Panc1 (cell line): ENCODE measurements at regions not wholly inside any gene's neighbourhood (a gene's known extent, or its start where the extent isn't known, plus 50 kb on each side); places are given as distances from the start of the nearest gene placed in this dataset.

Experiments
- ATAC-seq: fragments of 200-7000 bp; cut with Tn5 transposase; 2 replicates; pipeline ENCODE4 v1.9.1; 2020; ENCODE audit warnings: mild to moderate bottlenecking, moderate library complexity
- BruUV-seq: library from RNA; stranded (reverse); fragments of 400-500 nt; replicated peaks from 2 replicates; lab custom pipeline; 2021; lab: Mats Ljungman, UMichigan
- CTCF ChIA-PET: fragments of 300-600 bp; sonication (Branson Sonifier 250); formaldehyde crosslinking; loops from one replicate; lab custom pipeline; 2022; ENCODE audit warnings: antibody characterized with exemption; lab: Charles Lee
- POLR2A ChIA-PET: fragments of 300-600 bp; sonication (Branson Sonifier 250); formaldehyde crosslinking; loops from one replicate; lab custom pipeline; 2022; ENCODE audit warnings: antibody characterized with exemption; lab: Charles Lee
- DNase-seq: peaks from one replicate; pipeline ENCODE4 v3.0.0-alpha.2; 2010; ENCODE audit warnings: low read depth, low spot score
- H3K27ac ChIP-seq: 2 replicates; pipeline ENCODE4 v1.5.1; 2011; ENCODE audit warnings: mild to moderate bottlenecking, low read length, inconsistent platforms
- H3K27me3 ChIP-seq: fragments of 200-500 bp; sonication (Bioruptor generic); 2 replicates; pipeline ENCODE4 v1.6.0; 2014; ENCODE audit warnings: low read length, inconsistent platforms; ENCODE audit not compliant: control insufficient read depth, insufficient read depth
- H3K36me3 ChIP-seq: fragments of 200-500 bp; sonication (Bioruptor generic); 2 replicates; pipeline ENCODE4 v1.5.1; 2014; ENCODE audit warnings: inconsistent platforms, mild to moderate bottlenecking, low read length, moderate library complexity; ENCODE audit not compliant: control insufficient read depth, insufficient read depth
- H3K4me1 ChIP-seq: 2 replicates; pipeline ENCODE4 v1.5.1; 2011; ENCODE audit warnings: inconsistent platforms, mild to moderate bottlenecking, low read length, moderate library complexity; ENCODE audit not compliant: control insufficient read depth, insufficient read depth
- H3K4me3 ChIP-seq, 2 experiments: 2 replicates each; pipeline ENCODE4 v1.5.1; 2011 to 2012; ENCODE audit warnings: low read depth in 2 of 2, low read length in 2 of 2, mild to moderate bottlenecking in 2 of 2, inconsistent platforms in 1 of 2, moderate library complexity in 1 of 2
- H3K9me3 ChIP-seq: fragments of 200-500 bp; sonication (Bioruptor generic); 2 replicates; pipeline ENCODE4 v1.5.1; 2014; ENCODE audit warnings: low read depth, mild to moderate bottlenecking, inconsistent platforms, low read length, moderate library complexity; ENCODE audit not compliant: control insufficient read depth, insufficient read depth
- POLR2AphosphoS5 ChIP-seq: IDR thresholded peaks from 2 replicates; pipeline ENCODE4 v1.6.1; 2012; ENCODE audit warnings: mild to moderate bottlenecking, low read depth, low read length, moderate library complexity
- SIN3A ChIP-seq: IDR thresholded peaks from 2 replicates; pipeline ENCODE4 v1.6.1; 2012; ENCODE audit warnings: low read depth, mild to moderate bottlenecking, low read length, moderate library complexity, borderline replicate concordance; ENCODE audit not compliant: insufficient read depth
- TCF7L2 ChIP-seq: IDR thresholded peaks from 2 replicates; pipeline ENCODE4 v1.6.1; 2011; ENCODE audit warnings: mild to moderate bottlenecking, low read depth, low read length, inconsistent platforms
- in situ Hi-C: cut with HindIII; loops from 2 replicates; pipeline ENCODE4 v1.10.0; 2016; ENCODE audit warnings: low sequenced_read_pairs, low pct_unique_long_range_greater_than_20kb
- intact Hi-C: fragments of 100-400 bp; cut with micrococcal nuclease; formaldehyde crosslinking; loops from one replicate; pipeline ENCODE4 v1.10.0; 2022; ENCODE audit not compliant: unreplicated experiment
- TF ChIP-seq, protein P1 (sequence below), 2 experiments: IDR thresholded peaks; 2 replicates each; pipeline ENCODE4 v1.6.1; 2011 to 2012; ENCODE audit warnings: low read depth in 2 of 2, control low read depth in 1 of 2, low read length in 1 of 2, mild to moderate bottlenecking in 1 of 2, moderate library complexity in 1 of 2; ENCODE audit not compliant: insufficient read depth in 1 of 2
- TF ChIP-seq, protein P2 (sequence below): fragments of 450-650 bp; IDR thresholded peaks from 2 replicates; pipeline ENCODE4 v1.5.1; 2017; ENCODE audit warnings: mild to moderate bottlenecking

DNA sequence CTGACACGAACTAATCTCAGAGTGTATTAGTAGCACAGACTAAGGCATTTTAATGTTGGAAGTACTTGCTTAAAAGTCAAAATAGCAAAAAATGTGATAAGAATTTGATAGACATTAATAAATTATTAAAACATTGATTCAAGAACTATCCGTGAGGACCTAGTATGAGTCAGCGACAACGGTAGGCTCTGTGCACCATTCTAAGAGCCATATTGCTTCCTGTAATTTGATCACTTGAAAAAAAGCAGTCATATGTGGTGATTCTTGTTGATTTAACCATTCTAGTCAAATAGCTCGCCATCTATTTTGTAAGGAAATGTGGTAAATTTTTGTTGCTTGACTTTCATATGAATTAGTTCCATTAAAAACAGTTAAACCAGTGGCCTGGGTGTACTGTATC, 534.9 kb upstream of the ARRDC4 start:
- POLR2A ChIA-PET: no interaction called here
- in situ Hi-C loops (no loop called here), intact Hi-C loops (no loop called here)
- Histone ChIP-seq H3K4me1 (no peaks in the 10 kb centered on the region), H3K27ac (no peak overlapping the region), H3K27me3 (no peaks in the 10 kb centered on the region), H3K36me3 (no peaks in the 10 kb centered on the region), H3K4me3 (no peak overlapping the region), H3K9me3 (no peaks in the 10 kb centered on the region)
- TF ChIP-seq SIN3A (no peak), POLR2AphosphoS5 (no peak), TCF7L2 (no peak)
- TF ChIP-seq, protein P1, sequence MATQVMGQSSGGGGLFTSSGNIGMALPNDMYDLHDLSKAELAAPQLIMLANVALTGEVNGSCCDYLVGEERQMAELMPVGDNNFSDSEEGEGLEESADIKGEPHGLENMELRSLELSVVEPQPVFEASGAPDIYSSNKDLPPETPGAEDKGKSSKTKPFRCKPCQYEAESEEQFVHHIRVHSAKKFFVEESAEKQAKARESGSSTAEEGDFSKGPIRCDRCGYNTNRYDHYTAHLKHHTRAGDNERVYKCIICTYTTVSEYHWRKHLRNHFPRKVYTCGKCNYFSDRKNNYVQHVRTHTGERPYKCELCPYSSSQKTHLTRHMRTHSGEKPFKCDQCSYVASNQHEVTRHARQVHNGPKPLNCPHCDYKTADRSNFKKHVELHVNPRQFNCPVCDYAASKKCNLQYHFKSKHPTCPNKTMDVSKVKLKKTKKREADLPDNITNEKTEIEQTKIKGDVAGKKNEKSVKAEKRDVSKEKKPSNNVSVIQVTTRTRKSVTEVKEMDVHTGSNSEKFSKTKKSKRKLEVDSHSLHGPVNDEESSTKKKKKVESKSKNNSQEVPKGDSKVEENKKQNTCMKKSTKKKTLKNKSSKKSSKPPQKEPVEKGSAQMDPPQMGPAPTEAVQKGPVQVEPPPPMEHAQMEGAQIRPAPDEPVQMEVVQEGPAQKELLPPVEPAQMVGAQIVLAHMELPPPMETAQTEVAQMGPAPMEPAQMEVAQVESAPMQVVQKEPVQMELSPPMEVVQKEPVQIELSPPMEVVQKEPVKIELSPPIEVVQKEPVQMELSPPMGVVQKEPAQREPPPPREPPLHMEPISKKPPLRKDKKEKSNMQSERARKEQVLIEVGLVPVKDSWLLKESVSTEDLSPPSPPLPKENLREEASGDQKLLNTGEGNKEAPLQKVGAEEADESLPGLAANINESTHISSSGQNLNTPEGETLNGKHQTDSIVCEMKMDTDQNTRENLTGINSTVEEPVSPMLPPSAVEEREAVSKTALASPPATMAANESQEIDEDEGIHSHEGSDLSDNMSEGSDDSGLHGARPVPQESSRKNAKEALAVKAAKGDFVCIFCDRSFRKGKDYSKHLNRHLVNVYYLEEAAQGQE (IDR thresholded peaks at IDR 0.05; ENCODE audit: insufficient read depth in 1 of 2, low read depth in 2 of 2, low read length in 1 of 2): no peak
- TF ChIP-seq, protein P2, sequence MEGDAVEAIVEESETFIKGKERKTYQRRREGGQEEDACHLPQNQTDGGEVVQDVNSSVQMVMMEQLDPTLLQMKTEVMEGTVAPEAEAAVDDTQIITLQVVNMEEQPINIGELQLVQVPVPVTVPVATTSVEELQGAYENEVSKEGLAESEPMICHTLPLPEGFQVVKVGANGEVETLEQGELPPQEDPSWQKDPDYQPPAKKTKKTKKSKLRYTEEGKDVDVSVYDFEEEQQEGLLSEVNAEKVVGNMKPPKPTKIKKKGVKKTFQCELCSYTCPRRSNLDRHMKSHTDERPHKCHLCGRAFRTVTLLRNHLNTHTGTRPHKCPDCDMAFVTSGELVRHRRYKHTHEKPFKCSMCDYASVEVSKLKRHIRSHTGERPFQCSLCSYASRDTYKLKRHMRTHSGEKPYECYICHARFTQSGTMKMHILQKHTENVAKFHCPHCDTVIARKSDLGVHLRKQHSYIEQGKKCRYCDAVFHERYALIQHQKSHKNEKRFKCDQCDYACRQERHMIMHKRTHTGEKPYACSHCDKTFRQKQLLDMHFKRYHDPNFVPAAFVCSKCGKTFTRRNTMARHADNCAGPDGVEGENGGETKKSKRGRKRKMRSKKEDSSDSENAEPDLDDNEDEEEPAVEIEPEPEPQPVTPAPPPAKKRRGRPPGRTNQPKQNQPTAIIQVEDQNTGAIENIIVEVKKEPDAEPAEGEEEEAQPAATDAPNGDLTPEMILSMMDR: no peak
- CTCF ChIA-PET: no interaction called here
- no TSS peak for BruUV-seq
- DNase-seq: no peak
- no peak for ATAC-seq

DNA sequence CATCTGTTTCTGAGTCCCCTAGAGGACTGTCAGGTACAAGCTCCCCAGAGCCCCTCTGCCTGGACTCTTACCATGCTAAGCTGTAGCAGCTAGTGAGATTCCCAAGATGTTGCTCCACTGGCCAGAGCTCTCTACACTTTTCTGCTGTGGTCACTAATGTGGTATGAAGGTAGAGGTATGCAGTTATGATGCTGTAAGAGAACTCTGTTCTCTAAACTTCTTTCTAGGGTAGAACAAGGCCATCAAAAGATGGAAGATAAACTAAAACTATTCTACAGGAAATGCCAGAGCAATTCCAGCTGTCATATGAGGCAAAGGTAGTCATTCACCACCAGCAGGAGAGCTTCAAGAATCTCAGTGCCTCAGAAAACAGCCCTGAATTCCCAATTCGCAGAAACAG, 517.4 kb upstream of the ARRDC4 start:
- ChIA-PET POLR2A (no interaction called here), CTCF (no interaction called here)
- H3K9me3 ChIP-seq: no peaks in the 10 kb centered on the region
- BruUV-seq: no TSS peak
- H3K4me3 ChIP-seq: no peak overlapping the region
- no peaks in the 10 kb centered on the region for H3K36me3 ChIP-seq
- no peak for ATAC-seq
- H3K27ac ChIP-seq: no peak overlapping the region
- intact Hi-C loops (no loop called here), in situ Hi-C loops (no loop called here)
- H3K27me3 ChIP-seq: no peaks in the 10 kb centered on the region
- TF ChIP-seq TCF7L2: no peak
- TF ChIP-seq, protein P2: no peak
- TF ChIP-seq POLR2AphosphoS5: no peak
- TF ChIP-seq SIN3A: no peak
- TF ChIP-seq, protein P1 (IDR thresholded peaks at IDR 0.05; ENCODE audit: insufficient read depth in 1 of 2, low read depth in 2 of 2, low read length in 1 of 2): no peak
- no peak for DNase-seq
- H3K4me1 ChIP-seq: no peaks in the 10 kb centered on the region
